HG03175 (cell line): ENCODE measurements at regions not wholly inside any gene's neighbourhood (a gene's known extent, or its start where the extent isn't known, plus 50 kb on each side); places are given as distances from the start of the nearest gene placed in this dataset.

Source experiments
- ATAC-seq: cut with Tn5 transposase; IDR thresholded peaks from one replicate; pipeline ENCODE4 v1.9.1; 2021; ENCODE audit warnings: mild to moderate bottlenecking, moderate library complexity; ENCODE audit not compliant: unreplicated experiment

DNA sequence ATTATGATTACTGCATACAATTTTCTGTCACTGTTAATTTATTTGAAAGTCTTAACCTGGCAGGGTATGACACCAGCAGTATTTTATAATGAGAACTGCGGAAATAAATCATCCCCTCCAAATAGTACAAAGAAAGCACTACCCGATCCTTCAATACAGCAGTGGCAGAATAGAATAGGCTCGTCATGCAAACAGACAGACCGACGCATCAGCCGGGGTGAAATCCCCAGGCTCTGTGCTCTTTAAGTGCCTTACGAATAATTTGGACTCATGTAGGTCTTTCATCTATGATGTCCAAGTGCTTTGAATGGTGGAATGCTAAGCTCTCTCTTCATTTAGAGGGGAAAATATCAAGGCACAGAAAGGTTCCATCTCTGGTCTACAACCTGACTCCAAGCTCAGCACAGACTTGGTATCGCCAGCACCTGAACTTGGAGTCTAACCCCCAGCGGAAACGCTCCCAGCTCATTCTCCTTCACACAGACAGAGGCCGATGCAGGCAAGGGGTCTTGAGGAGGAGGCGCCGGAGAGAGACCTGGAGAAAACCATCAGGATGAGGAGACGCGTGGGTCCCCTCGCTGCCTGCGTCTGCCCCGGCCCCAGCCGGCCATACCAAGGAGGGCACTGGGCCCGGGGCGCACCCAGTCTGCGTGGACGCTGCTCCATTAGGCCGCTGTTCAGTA lies 568.1 kb upstream of the MKI67 start:
- ATAC-seq: no peak

GRCh38 chr10:128694851-128695725 lies 568.9 kb upstream of the MKI67 start:
- ATAC-seq: no peak

DNA sequence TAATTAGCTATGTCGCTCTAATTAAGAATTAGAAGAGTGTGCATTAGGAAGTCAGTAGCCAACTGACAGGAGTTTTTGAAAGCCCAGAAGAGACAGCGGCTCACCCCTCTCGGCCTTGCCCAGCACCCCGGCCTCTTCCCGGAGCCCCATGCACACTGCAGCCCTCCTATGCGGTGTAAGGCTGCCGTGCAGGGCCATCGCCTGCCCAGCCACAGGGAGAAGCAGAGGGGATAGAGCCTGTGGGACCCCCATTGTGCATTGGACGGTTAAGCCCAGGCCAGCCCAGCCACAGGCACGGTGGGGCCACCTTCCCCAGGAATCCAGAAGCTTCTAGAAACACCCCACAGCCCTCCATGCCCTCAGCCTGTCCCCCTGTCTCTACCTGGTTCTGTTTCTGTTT lies 569.7 kb upstream of the MKI67 start:
- no peak for ATAC-seq

DNA sequence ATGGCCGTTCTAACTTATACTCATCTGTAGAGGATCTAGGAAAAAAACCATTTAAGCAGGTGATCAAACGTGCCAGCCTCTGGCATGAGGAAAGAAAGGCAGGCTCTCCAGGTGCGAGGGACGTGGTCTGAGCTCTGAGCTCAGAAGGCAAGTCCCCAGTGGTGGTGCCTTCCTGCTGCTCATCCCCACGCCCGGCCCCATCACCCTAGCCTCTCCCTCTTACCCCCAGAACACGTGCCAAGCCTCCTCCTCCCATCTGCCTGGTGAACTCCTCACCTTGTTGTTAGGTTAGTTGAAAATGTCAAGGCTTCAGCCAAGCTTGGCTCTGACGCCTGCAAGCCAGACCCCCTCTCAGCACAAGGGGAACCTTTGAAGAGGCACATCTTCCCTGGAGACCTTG lies 571.2 kb upstream of the MKI67 start:
- no peak for ATAC-seq

- no peak for ATAC-seq
Measured at GRCh38 chr10:128701381-128701780, 575.2 kb upstream of the MKI67 start.

DNA sequence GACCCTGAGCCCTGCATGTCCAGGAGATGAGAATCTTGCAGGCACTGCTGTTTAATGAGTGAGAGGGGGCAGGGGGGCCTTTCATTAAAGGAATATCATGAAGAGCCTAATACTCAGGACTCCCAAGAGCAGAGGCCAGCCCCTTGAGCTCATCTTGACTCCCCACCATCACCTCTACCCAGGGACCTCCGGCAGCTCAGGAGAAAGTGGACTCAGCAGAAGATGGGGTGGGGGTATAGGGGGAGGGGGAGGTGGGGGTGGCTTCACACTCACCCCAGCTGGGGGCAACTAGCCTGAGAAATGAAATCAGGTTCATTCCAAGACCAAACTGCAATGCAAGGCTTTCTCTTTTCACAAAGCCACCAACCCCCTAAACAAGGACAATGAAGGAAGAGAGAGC lies 575.6 kb upstream of the MKI67 start:
- no peak for ATAC-seq

- ATAC-seq: no peak
Measured at GRCh38 chr10:128704716-128705115, 578.5 kb upstream of the MKI67 start.

- no peak for ATAC-seq
Measured at GRCh38 chr10:128708182-128708581, 582.0 kb upstream of the MKI67 start.

- no peak for ATAC-seq
Measured at GRCh38 chr10:128709686-128710085, 583.5 kb upstream of the MKI67 start.

GRCh38 chr10:128710098-128710797 lies 584.0 kb upstream of the MKI67 start:
- ATAC-seq: no peak

DNA sequence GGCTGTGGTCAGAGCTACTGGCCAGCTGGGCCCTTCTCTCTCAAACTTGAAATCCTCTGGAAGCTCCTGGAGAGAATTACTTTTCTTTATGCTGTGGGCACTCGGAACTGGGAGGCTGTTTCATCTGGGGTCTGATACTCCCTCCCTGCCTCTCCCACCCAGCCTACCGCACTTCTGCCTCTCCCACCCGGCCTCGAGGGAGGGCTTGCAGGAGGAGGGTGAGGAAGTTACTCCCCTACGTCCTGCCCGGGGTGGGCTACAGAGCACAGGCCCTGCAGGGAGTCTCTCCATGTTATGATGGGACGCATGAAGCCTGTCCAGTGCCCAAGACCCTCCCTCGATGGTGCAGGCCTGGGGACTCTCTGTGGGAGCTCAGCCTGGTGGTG lies 584.6 kb upstream of the MKI67 start:
- no peak for ATAC-seq

DNA sequence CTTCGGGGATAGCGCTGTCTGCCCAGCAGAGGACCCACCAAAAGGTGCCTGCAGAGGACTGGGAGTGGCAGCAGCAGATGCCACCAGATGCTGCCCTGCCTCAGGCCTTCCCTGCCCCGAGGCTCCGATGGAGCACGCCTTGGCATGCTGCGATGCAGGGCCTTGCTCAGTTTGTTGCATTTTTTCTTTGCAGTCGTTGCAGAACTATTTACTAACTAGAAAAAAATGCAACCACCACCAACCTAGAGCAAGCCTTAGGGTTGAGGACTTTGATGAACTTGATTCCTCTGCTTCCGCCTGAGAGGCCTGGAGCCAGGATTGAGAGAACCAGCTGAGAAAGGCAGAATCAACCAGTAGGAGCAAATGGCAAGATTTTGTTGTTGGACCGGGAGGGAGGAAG lies 585.6 kb upstream of the MKI67 start:
- ATAC-seq: no peak

GRCh38 chr10:128712661-128713400 lies 586.6 kb upstream of the MKI67 start:
- ATAC-seq: no peak

GRCh38 chr10:128713471-128713870 lies 587.2 kb upstream of the MKI67 start:
- no peak for ATAC-seq

DNA sequence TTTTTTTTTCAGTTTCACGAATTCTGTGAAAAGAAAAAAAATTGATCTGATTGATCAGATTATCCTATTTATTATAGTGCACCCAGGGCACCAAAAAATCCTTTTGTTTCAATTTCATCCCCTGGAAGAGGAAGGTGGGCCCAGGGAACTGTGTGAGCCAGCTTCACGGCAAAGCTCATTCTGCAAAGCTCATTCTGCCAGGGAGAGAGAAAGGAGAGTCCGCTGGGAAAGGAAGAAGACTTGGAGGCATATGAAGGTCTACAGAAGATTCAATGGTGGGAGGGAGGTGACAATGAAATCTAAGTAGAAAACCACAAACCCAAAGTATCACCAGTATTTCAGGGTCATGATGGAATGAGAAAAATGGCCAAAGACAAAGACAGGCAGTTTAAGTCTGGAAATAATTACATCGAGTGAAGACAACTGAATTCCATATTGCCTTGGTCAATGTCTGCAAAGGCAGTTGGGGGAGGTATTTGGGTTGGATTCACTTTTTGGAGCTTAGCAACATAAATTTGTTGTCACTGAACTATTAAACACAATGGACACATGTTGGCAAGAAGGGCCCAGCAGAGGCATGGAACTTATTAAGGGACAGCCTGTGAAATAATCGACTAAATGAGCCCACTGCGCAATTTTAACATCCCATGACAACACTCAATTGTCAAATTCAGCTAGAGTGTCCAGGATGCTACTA lies 587.8 kb upstream of the MKI67 start:
- no peak for ATAC-seq

- no peak for ATAC-seq
Measured at GRCh38 chr10:128714644-128715415, 588.6 kb upstream of the MKI67 start.

DNA sequence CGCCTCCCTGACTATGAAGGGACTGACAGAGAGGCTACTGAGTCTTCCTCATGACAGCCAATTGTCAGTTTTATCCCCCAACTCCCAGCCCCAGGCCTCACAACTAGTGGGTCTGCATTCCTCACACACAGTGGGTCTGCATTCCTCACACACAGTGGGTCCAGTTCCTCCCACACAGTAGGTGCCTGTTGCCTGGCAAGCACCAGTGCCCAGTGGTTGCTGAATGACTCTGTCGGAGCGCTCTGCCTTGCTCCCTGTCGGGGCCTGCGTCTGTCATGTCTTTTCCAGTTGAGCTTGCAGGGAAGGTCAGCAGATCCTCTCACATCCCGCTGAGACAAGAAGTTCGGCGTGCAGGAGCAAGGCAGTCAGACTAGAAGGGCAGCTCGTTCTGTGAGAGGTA lies 590.0 kb upstream of the MKI67 start:
- no peak for ATAC-seq

DNA sequence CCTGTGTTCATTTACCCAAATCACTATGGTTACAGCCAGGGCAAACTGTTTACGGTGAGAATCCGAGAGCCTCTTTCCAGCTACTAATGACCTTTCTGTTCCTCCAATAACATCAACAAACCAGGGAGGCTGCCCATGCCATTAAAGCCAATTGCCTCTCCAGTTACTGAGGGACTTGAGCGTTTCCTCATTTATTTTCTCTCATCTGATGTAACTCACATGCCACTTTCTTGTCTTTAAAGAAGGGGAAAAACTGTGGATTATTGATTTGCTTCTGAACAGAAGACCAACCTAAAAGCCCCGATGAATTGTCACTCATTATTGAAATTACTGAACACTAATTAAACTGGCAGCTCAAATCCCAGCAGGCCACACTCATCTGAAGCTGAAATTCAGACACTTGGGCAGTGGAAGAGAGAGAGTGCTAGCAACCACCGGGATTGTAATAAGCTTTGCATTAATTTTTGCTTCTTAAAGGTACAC lies 595.8 kb upstream of the MKI67 start:
- ATAC-seq: no peak

DNA sequence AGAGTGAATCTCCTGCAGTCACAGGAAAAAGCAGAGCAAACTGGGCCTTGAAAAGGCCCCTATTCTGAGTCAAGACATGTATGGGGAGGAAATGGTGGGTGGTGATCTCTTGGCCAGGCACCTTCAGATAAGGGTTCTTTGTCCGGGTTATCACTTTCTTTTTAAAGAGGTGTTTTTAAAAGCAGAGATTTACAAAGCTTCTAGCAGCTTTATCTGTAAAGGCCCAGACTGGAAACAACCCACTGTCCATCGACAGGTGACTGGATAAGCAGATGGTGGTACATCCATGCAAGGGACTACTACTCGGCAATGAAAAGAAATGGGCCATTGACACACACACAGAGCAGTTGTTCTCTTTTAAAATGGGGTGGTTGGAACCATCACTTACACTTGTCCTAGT lies 596.7 kb upstream of the MKI67 start:
- ATAC-seq: no peak
